HG03521 (cell line): ENCODE measurements at regions not wholly inside any gene's neighbourhood (a gene's known extent, or its start where the extent isn't known, plus 50 kb on each side); places are given as distances from the start of the nearest gene placed in this dataset.
"Not testable (repeated sequence)": the region's sequence is repeated elsewhere in the genome, so short reads cannot be mapped to it uniquely, and the experiment has no call there.

Experiments
- ATAC-seq: cut with Tn5 transposase; IDR thresholded peaks from one replicate; pipeline ENCODE4 v1.9.1; 2021; ENCODE audit warnings: mild to moderate bottlenecking, moderate library complexity; ENCODE audit not compliant: unreplicated experiment

- no peak for ATAC-seq
These were observed 721.2 kb upstream of the SEMA3D start for GRCh38 chr7:85908051-85908450.

- ATAC-seq, result no peak
These were observed 711.1 kb upstream of the SEMA3D start for GRCh38 chr7:85897967-85898366.

GRCh38 chr7:85896531-85896930 lies 709.7 kb upstream of the SEMA3D start:
- ATAC-seq, result no peak

- ATAC-seq, result no peak
These were observed 709.0 kb upstream of the SEMA3D start for GRCh38 chr7:85895835-85896234.

- not testable (repeated sequence) for ATAC-seq
These were observed 705.0 kb upstream of the SEMA3D start for GRCh38 chr7:85891900-85892299.

- peak; percentile 73 for ATAC-seq
These were observed 703.5 kb upstream of the SEMA3D start for GRCh38 chr7:85890244-85890811.

GRCh38 chr7:85887133-85887532 lies 700.3 kb upstream of the SEMA3D start:
- no peak for ATAC-seq

- no peak for ATAC-seq
These were observed 695.5 kb upstream of the SEMA3D start for GRCh38 chr7:85882335-85882734.

GRCh38 chr7:85875398-85875797 lies 688.5 kb upstream of the SEMA3D start:
- no peak for ATAC-seq

GRCh38 chr7:85866540-85866939 lies 679.7 kb upstream of the SEMA3D start:
- ATAC-seq, result no peak

GRCh38 chr7:85851571-85852193 lies 664.8 kb upstream of the SEMA3D start:
- ATAC-seq, result no peak

- ATAC-seq, result no peak
These were observed 663.5 kb upstream of the SEMA3D start for GRCh38 chr7:85850381-85850780.

- ATAC-seq, result no peak
These were observed 653.7 kb upstream of the SEMA3D start for GRCh38 chr7:85840554-85840953.

- ATAC-seq, result no peak
These were observed 646.2 kb upstream of the SEMA3D start for GRCh38 chr7:85833066-85833465.

GRCh38 chr7:85830982-85831381 lies 644.1 kb upstream of the SEMA3D start:
- ATAC-seq, result no peak

GRCh38 chr7:85829817-85830432 lies 643.1 kb upstream of the SEMA3D start:
- ATAC-seq, result no peak

GRCh38 chr7:85829176-85829575 lies 642.3 kb upstream of the SEMA3D start:
- no peak for ATAC-seq

GRCh38 chr7:85828614-85829013 lies 641.8 kb upstream of the SEMA3D start:
- ATAC-seq, result no peak

- ATAC-seq, result no peak
These were observed 636.7 kb upstream of the SEMA3D start for GRCh38 chr7:85823396-85824080.

- ATAC-seq, result no peak
These were observed 635.1 kb upstream of the SEMA3D start for GRCh38 chr7:85821926-85822325.

- no peak for ATAC-seq
These were observed 634.0 kb upstream of the SEMA3D start for GRCh38 chr7:85820702-85821443.
